Activated CD4-positive, alpha-beta T cell treated with anti-CD3 and anti-CD28 coated beads for 36 hours (primary cell): ENCODE measurements at regions not wholly inside any gene's neighbourhood (a gene's known extent, or its start where the extent isn't known, plus 50 kb on each side); places are given as distances from the start of the nearest gene placed in this dataset.

Experiments
- ATAC-seq: fragments of 200-7000 bp; cut with Tn5 transposase; one replicate; pipeline ENCODE4 v1.10.0; 2021; ENCODE audit warnings: mild to moderate bottlenecking, moderate library complexity
- CTCF ChIA-PET: fragments of 350-600 bp; sonication (Branson Sonifier 250); formaldehyde crosslinking; loops from one replicate; lab custom pipeline; 2021; ENCODE audit warnings: antibody characterized with exemption; lab: Charles Lee
- POLR2A ChIA-PET: fragments of 350-600 bp; sonication (Branson Sonifier 250); formaldehyde crosslinking; loops from one replicate; lab custom pipeline; 2021; ENCODE audit warnings: antibody characterized with exemption, inconsistent platforms; lab: Charles Lee
- DNase-seq: peaks from one replicate; pipeline ENCODE4 v3.0.0-alpha.2; 2020
- H3K27ac Mint-ChIP-seq: one replicate; pipeline ENCODE4 v1.8.0; 2021; ENCODE audit warnings: mixed read lengths
- H3K27me3 Mint-ChIP-seq: one replicate; pipeline ENCODE4 v1.8.0; 2021; ENCODE audit warnings: mixed read lengths
- H3K36me3 Mint-ChIP-seq: one replicate; pipeline ENCODE4 v1.8.0; 2021; ENCODE audit warnings: low read depth, mixed read lengths
- H3K4me1 Mint-ChIP-seq: one replicate; pipeline ENCODE4 v1.8.0; 2021; ENCODE audit warnings: mixed read lengths
- H3K4me3 Mint-ChIP-seq: one replicate; pipeline ENCODE4 v1.8.0; 2021; ENCODE audit warnings: mild to moderate bottlenecking, moderate library complexity, mixed read lengths
- H3K9me3 Mint-ChIP-seq: one replicate; pipeline ENCODE4 v1.8.0; 2021; ENCODE audit warnings: low read depth, mixed read lengths
- intact Hi-C, 2 experiments: fragments of 100-400 bp; cut with DNase I in 1 of 2; cut with micrococcal nuclease in 1 of 2; formaldehyde crosslinking; loops; one replicate each; pipeline versions ENCODE4 v1.14.2 to v1.15.1; 2022 to 2024; cut with DNase I, micrococcal nuclease

DNA sequence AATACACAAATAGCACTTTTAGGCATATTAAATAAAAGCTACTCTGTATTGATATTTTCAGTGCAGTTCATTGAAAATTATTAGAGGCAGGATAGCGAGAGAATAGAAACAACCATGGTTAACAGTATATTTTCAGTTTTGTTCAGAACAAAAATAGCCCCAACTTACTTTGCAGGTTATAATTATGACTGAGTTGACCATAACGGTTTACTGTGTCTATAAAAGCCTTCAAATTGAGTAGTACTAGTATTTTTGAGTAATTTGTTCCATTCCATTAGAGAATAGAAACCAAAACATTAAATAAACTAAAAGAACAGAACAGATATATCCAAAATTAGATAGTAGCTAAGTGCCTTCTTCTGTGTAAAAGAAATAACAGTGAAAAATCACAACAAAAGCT is 1108.4 kb upstream of the PCDH20 start:
- H3K27ac Mint-ChIP-seq: no peak overlapping the region
- no peaks in the 10 kb centered on the region for H3K9me3 Mint-ChIP-seq
- H3K4me3 Mint-ChIP-seq: no peak overlapping the region
- H3K36me3 Mint-ChIP-seq: no peaks in the 10 kb centered on the region
- DNase-seq: no peak
- ATAC-seq: no peak
- no peaks in the 10 kb centered on the region for H3K4me1 Mint-ChIP-seq
- ChIA-PET CTCF (no interaction called here), POLR2A (no interaction called here)
- no peaks in the 10 kb centered on the region for H3K27me3 Mint-ChIP-seq
- intact Hi-C loops: no loop called here

GRCh38 chr13:62512194-62513141 is 1096.8 kb upstream of the PCDH20 start:
- Mint-ChIP-seq H3K27ac (no peak overlapping the region), H3K4me1 (no peaks in the 10 kb centered on the region), H3K27me3 (no peaks in the 10 kb centered on the region), H3K36me3 (no peaks in the 10 kb centered on the region), H3K9me3 (no peaks in the 10 kb centered on the region), H3K4me3 (no peak overlapping the region)
- intact Hi-C loops: no loop called here
- POLR2A ChIA-PET: interaction anchor here (0.6 kb wide), 1 partner anchor 1395 kb away, joined by 4 read pairs; no protein-coding TSS in a partner anchor
- ATAC-seq (peak; percentile 74), DNase-seq (peak; percentile 48)
- CTCF ChIA-PET: interaction anchor here (1.4 kb wide), 1 partner anchor 10 kb away, joined by 5 read pairs; no protein-coding TSS in a partner anchor

DNA sequence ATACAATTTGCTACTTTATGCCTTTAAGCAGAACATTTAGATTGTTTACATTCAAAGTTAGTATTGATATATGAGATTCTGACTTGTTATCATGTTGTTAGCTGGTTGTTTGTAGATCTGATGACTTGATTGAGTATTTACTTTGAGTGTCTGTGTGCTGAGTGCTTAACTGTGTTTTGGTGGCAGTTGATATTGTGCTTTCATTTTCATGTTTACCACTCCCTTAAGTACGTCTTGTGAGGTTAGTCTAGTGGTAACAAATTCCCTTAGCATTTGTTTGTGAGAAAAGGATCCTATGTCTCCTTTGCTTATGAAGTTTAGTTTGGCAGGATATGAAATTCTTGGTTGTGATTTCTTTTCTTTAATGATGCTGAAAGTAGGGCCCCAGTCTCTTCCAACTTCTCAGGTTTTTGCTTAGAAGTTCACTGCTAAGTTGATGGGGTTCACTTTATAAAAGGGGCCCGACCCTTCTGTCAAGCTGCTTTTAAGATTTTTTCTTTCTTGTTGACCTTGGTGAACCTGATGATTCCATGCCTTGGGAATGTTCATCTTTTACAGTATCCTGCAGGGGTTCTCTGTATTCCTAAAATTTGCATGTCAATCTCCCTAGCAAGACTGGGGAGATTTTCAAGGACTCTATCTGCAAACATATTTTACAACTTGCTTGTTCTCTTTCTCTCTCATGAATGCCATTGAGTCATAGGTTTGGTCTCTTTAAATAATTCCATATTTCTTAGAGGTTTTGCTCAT is 1095.4 kb upstream of the PCDH20 start:
- DNase-seq: no peak
- H3K4me1 Mint-ChIP-seq: no peaks in the 10 kb centered on the region
- no peak for ATAC-seq
- no peaks in the 10 kb centered on the region for H3K27me3 Mint-ChIP-seq
- intact Hi-C loops: no loop called here
- no peaks in the 10 kb centered on the region for H3K9me3 Mint-ChIP-seq
- H3K4me3 Mint-ChIP-seq: no peak overlapping the region
- H3K36me3 Mint-ChIP-seq: no peaks in the 10 kb centered on the region
- H3K27ac Mint-ChIP-seq: no peak overlapping the region
- CTCF ChIA-PET: interaction anchor here (0.7 kb wide), 1 partner anchor 45 kb away, joined by 3 read pairs; no protein-coding TSS in a partner anchor
- POLR2A ChIA-PET: no interaction called here

DNA sequence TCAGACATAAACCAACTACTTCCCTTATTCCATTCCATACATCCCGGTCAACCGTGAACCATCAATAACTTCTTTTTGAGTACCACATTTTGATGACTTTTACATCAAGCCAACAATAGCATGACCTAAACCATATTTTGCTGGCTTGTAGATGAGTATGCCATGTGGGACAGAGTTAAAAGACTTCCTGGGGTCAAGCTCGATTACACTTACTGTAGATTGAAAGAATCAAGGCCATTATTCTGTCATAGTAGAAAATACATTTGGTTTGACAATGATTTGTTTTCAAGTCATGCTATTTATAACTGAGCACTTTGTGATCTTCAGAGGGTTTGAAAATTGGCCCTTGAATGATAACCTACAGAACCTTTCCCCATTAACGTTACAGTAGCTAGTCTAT is 1086.9 kb upstream of the PCDH20 start:
- POLR2A ChIA-PET: no interaction called here

GRCh38 chr13:62489731-62490130 is 1074.1 kb upstream of the PCDH20 start:
- ChIA-PET CTCF (no interaction called here), POLR2A (no interaction called here)
- no peak for DNase-seq
- ATAC-seq: no peak
- Mint-ChIP-seq H3K9me3 (peaks cover 4% of the 10 kb centered on the region), H3K27me3 (no peaks in the 10 kb centered on the region), H3K36me3 (no peaks in the 10 kb centered on the region), H3K27ac (no peak overlapping the region), H3K4me1 (no peaks in the 10 kb centered on the region), H3K4me3 (no peak overlapping the region)
- intact Hi-C loops: no loop called here

More for the DNA sequence above, 1086.9 kb upstream of the PCDH20 start:
- Mint-ChIP-seq H3K27me3 (no peaks in the 10 kb centered on the region), H3K4me3 (no peak overlapping the region), H3K27ac (no peak overlapping the region), H3K36me3 (no peaks in the 10 kb centered on the region), H3K9me3 (no peaks in the 10 kb centered on the region), H3K4me1 (no peaks in the 10 kb centered on the region)
- intact Hi-C loops: no loop called here
- DNase-seq (no peak), ATAC-seq (no peak)
- CTCF ChIA-PET: interaction anchor here (1.8 kb wide), 1 partner anchor 10 kb away, joined by 5 read pairs; no protein-coding TSS in a partner anchor

GRCh38 chr13:62483774-62484173 is 1068.1 kb upstream of the PCDH20 start:
- H3K36me3 Mint-ChIP-seq: no peaks in the 10 kb centered on the region
- H3K4me3 Mint-ChIP-seq: no peak overlapping the region
- CTCF ChIA-PET: no interaction called here
- no peaks in the 10 kb centered on the region for H3K27me3 Mint-ChIP-seq
- intact Hi-C loops: no loop called here
- POLR2A ChIA-PET: no interaction called here
- ATAC-seq (no peak), DNase-seq (no peak)
- H3K9me3 Mint-ChIP-seq: peaks cover 10% of the 10 kb centered on the region
- H3K27ac Mint-ChIP-seq: no peak overlapping the region
- H3K4me1 Mint-ChIP-seq: no peaks in the 10 kb centered on the region

DNA sequence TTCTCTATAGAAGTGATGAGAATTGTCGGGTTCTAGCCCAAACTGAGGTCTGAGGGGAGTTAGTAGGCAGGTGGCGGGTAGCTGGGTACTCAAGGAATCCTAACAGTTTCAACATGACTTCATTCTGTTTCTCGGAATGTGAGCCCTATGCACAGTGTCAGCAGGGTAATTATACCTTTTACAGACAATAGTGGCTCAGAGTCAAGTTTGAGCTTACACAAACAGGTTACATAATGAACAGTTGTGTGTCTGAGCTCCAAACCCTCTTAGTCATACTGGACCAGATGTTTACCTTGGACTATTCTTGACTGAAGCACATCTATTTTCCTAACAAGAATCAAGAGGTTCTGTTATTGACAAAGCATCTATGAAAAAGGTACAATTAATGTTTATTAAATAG is 1066.7 kb upstream of the PCDH20 start:
- ChIA-PET POLR2A (no interaction called here), CTCF (no interaction called here)
- no peaks in the 10 kb centered on the region for H3K4me1 Mint-ChIP-seq
- no peak overlapping the region for H3K27ac Mint-ChIP-seq
- DNase-seq (no peak), ATAC-seq (no peak)
- H3K36me3 Mint-ChIP-seq: no peaks in the 10 kb centered on the region
- no peaks in the 10 kb centered on the region for H3K27me3 Mint-ChIP-seq
- H3K4me3 Mint-ChIP-seq: no peak overlapping the region
- intact Hi-C loops: no loop called here
- H3K9me3 Mint-ChIP-seq: peaks cover 11% of the 10 kb centered on the region

DNA sequence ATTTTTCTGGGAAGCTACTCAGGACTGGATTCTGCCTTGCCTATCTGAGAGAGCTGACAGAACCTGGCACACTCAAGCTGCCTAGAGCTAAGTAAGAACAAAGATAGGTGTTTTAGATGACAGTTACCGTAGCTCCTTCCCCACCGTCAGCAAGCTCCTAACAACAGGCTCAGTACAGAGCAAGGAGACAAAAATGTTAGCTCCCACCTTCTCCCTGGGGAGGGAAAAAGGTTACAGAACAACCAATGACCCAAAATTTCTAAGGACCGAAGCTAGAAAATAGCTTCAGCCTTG is 1058.2 kb upstream of the PCDH20 start:
- ATAC-seq: no peak
- POLR2A ChIA-PET: no interaction called here
- H3K27me3 Mint-ChIP-seq: no peaks in the 10 kb centered on the region
- CTCF ChIA-PET: no interaction called here
- H3K4me3 Mint-ChIP-seq: no peak overlapping the region
- H3K9me3 Mint-ChIP-seq: peaks cover 5% of the 10 kb centered on the region
- no peaks in the 10 kb centered on the region for H3K4me1 Mint-ChIP-seq
- no peak for DNase-seq
- no peak overlapping the region for H3K27ac Mint-ChIP-seq
- intact Hi-C loops: no loop called here
- no peaks in the 10 kb centered on the region for H3K36me3 Mint-ChIP-seq

- DNase-seq (no peak), ATAC-seq (no peak)
- Mint-ChIP-seq H3K9me3 (peaks cover 5% of the 10 kb centered on the region), H3K27me3 (no peaks in the 10 kb centered on the region), H3K4me1 (no peaks in the 10 kb centered on the region), H3K27ac (no peak overlapping the region), H3K4me3 (no peak overlapping the region), H3K36me3 (no peaks in the 10 kb centered on the region)
- ChIA-PET POLR2A (no interaction called here), CTCF (no interaction called here)
- intact Hi-C loops: no loop called here
These were observed 1057.7 kb upstream of the PCDH20 start for GRCh38 chr13:62473190-62473943.

GRCh38 chr13:62453761-62454160 is 1038.1 kb upstream of the PCDH20 start:
- H3K4me1 Mint-ChIP-seq: no peaks in the 10 kb centered on the region
- POLR2A ChIA-PET: no interaction called here

DNA sequence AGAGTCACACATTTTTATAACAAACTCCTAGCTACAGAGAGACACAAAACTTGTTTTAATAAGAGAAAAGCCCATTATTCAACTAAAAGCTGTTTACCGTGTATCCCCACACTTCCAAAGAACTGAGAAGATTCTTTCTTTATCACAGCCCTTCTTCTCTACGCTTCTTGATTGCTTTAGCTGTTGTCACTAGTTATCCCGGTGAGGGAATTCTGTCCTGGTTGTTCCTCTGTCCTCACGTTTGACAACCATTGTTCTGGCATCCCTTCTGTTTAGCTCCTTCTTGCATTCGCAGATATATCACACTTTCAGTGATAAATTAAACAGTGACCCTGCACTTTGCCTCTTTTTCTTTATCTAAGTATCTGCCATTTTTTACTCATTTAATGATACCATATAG is 1035.1 kb upstream of the PCDH20 start:
- POLR2A ChIA-PET: no interaction called here
- intact Hi-C loops: no loop called here
- DNase-seq (no peak), ATAC-seq (no peak)
- CTCF ChIA-PET: interaction anchor here (1.0 kb wide), 1 partner anchor 8 kb away, joined by 3 read pairs; no protein-coding TSS in a partner anchor
- H3K4me3 Mint-ChIP-seq: no peak overlapping the region
- no peaks in the 10 kb centered on the region for H3K4me1 Mint-ChIP-seq
- no peaks in the 10 kb centered on the region for H3K27me3 Mint-ChIP-seq
- no peaks in the 10 kb centered on the region for H3K36me3 Mint-ChIP-seq
- peaks cover 3% of the 10 kb centered on the region for H3K9me3 Mint-ChIP-seq
- H3K27ac Mint-ChIP-seq: no peak overlapping the region

More at GRCh38 chr13:62453761-62454160, 1038.1 kb upstream of the PCDH20 start:
- H3K9me3 Mint-ChIP-seq: no peaks in the 10 kb centered on the region
- no peak for DNase-seq
- no peaks in the 10 kb centered on the region for H3K36me3 Mint-ChIP-seq
- ATAC-seq: no peak
- no peaks in the 10 kb centered on the region for H3K27me3 Mint-ChIP-seq
- no peak overlapping the region for H3K4me3 Mint-ChIP-seq
- CTCF ChIA-PET: interaction anchor here (0.5 kb wide), 1 partner anchor 67 kb away, joined by 3 read pairs; no protein-coding TSS in a partner anchor
- intact Hi-C loops: no loop called here
- H3K27ac Mint-ChIP-seq: no peak overlapping the region
